Spleen (tissue), 7 donors: ENCODE measurements at regions not wholly inside any gene's neighbourhood (a gene's known extent, or its start where the extent isn't known, plus 50 kb on each side); places are given as distances from the start of the nearest gene placed in this dataset.

Experiments
- CTCF ChIP-seq, 11 experiments: fragments of 200-600 bp in 7 of 11; fragments of 450-650 bp in 4 of 11; sonication (generic) in 4 of 11; IDR thresholded peaks in 8 of 11; conservative IDR thresholded peaks in 3 of 11; 1 replicate in 7 of 11; 2 replicates in 4 of 11; pipeline versions ENCODE4 v1.4.0 to v1.8.0; 2016 to 2021; ENCODE audit warnings: antibody characterized with exemption in 11 of 11, inconsistent platforms in 4 of 11, mild to moderate bottlenecking in 1 of 11
- POLR2A ChIP-seq, 3 donors: fragments of 450-650 bp; IDR thresholded peaks; one replicate each; pipeline ENCODE4 v1.5.1; 2017; ENCODE audit warnings: antibody characterized with exemption in 3 of 3, mild to moderate bottlenecking in 1 of 3
- POLR2AphosphoS5 ChIP-seq, 3 donors: sonication (generic); formaldehyde crosslinking; IDR thresholded peaks; one replicate each; pipeline ENCODE4 v1.5.1; 2017; ENCODE audit warnings: antibody characterized with exemption in 3 of 3
- donor health status: DM: no; HTN: no; CAD: no; lungs with moderate emphysema.
- donor health status: DM: no; HTN: no; CAD: no.
- donor health status: DM: no; HTN: no; CAD: no.

- no peak for TF ChIP-seq CTCF (IDR thresholded peaks at IDR 0.05 in 8 of 11, conservative IDR thresholded peaks at IDR 0.05 in 3 of 11)
- no peak for TF ChIP-seq POLR2A (IDR thresholded peaks at IDR 0.05)
- no peak for TF ChIP-seq POLR2AphosphoS5 (IDR thresholded peaks at IDR 0.05)
Observed at GRCh38 chr17:14762736-14763479, 462.0 kb downstream of the HS3ST3B1 start.
